B cell (primary cell): ENCODE measurements at regions not wholly inside any gene's neighbourhood (a gene's known extent, or its start where the extent isn't known, plus 50 kb on each side); places are given as distances from the start of the nearest gene placed in this dataset.
"Not testable (repeated sequence)": the region's sequence is repeated elsewhere in the genome, so short reads cannot be mapped to it uniquely, and the experiment has no call there.

Source experiments
- ATAC-seq: fragments of 200-7000 bp; cut with Tn5 transposase; one replicate; pipeline ENCODE4 v1.10.0; 2021; ENCODE audit warnings: low read depth, mild to moderate bottlenecking, moderate number of reproducible peaks, moderate library complexity
- CTCF ChIA-PET: fragments of 350-600 bp; sonication (Branson Sonifier 250); formaldehyde crosslinking; loops from one replicate; lab custom pipeline; 2021; ENCODE audit warnings: antibody characterized with exemption, inconsistent platforms; lab: Charles Lee
- POLR2A ChIA-PET: fragments of 350-600 bp; sonication (Branson Sonifier 250); formaldehyde crosslinking; loops from one replicate; lab custom pipeline; 2021; ENCODE audit warnings: antibody characterized with exemption; lab: Charles Lee
- DNase-seq: peaks from one replicate; pipeline ENCODE4 v3.0.0; 2013
- H2AFZ ChIP-seq: 2 replicates; pipeline ENCODE4 v1.6.1; 2012; ENCODE audit warnings: mild to moderate bottlenecking, low read depth, low read length; ENCODE audit not compliant: insufficient read depth, poor library complexity, severe bottlenecking
- H3K27ac ChIP-seq, 2 donors: 1 replicate in 1 of 2; 2 replicates in 1 of 2; pipeline ENCODE4 v1.5.1; 2012 to 2013; ENCODE audit warnings: low read length in 2 of 2, mild to moderate bottlenecking in 2 of 2, moderate library complexity in 1 of 2
- H3K27me3 ChIP-seq, 4 experiments: fragments of 200-600 bp in 1 of 4; sonication (generic) in 1 of 4; replicated peaks in 1 of 4; 1 replicate in 2 of 4; 2 replicates in 2 of 4; pipeline versions ENCODE4 v1.6.1 to v1.7.0; 2013 to 2016; ENCODE audit warnings: low read length in 3 of 4, mild to moderate bottlenecking in 2 of 4, mixed read lengths in 1 of 4, moderate library complexity in 1 of 4; ENCODE audit not compliant: insufficient read depth in 4 of 4, control insufficient read depth in 3 of 4; ENCODE audit errors: control extremely low read depth in 1 of 4
- H3K36me3 ChIP-seq, 2 experiments: replicated peaks in 1 of 2; 1 replicate in 1 of 2; 2 replicates in 1 of 2; pipeline versions ENCODE4 v1.6.1 to v1.7.1; 2013; ENCODE audit warnings: low read length in 1 of 2; ENCODE audit not compliant: insufficient read depth in 2 of 2, control insufficient read depth in 1 of 2; ENCODE audit errors: control extremely low read depth in 1 of 2, extremely low read depth in 1 of 2
- H3K4me1 ChIP-seq, 2 donors: fragments of 200-600 bp in 1 of 2; sonication (generic) in 1 of 2; 1 replicate in 1 of 2; 2 replicates in 1 of 2; pipeline versions ENCODE4 v1.5.1 to v1.6.1; 2013 to 2017; ENCODE audit warnings: low read length in 2 of 2; ENCODE audit not compliant: control insufficient read depth in 2 of 2, insufficient read depth in 2 of 2
- H3K4me2 ChIP-seq: replicated peaks from 2 replicates; pipeline ENCODE3; 2012; ENCODE audit warnings: mild to moderate bottlenecking, low read depth, low read length; ENCODE audit not compliant: poor library complexity, severe bottlenecking
- H3K4me3 ChIP-seq, 5 experiments: fragments of 200-600 bp in 1 of 5; sonication (generic) in 1 of 5; 1 replicate in 3 of 5; 2 replicates in 2 of 5; pipeline versions ENCODE4 v1.5.1 to v1.7.0; 2011 to 2016; ENCODE audit warnings: low read length in 4 of 5, mild to moderate bottlenecking in 4 of 5, low read depth in 2 of 5, control low read depth in 1 of 5, moderate library complexity in 1 of 5; ENCODE audit not compliant: insufficient read depth in 1 of 5; ENCODE audit errors: control extremely low read depth in 1 of 5, extremely low read depth in 1 of 5
- H3K79me2 ChIP-seq: fragments of 200-600 bp; sonication (generic); one replicate; pipeline ENCODE4 v1.6.0; 2016; ENCODE audit warnings: low read length; ENCODE audit not compliant: control insufficient read depth, insufficient read depth
- H3K9ac ChIP-seq: fragments of 200-600 bp; sonication (generic); 2 replicates; pipeline ENCODE4 v1.6.1; 2017; ENCODE audit warnings: mild to moderate bottlenecking, low read length, moderate library complexity
- H3K9me3 ChIP-seq, 3 donors: one replicate each; pipeline versions ENCODE4 v1.6.1 to v1.7.1; 2013; ENCODE audit warnings: low read length in 2 of 3; ENCODE audit not compliant: control insufficient read depth in 2 of 3, insufficient read depth in 1 of 3; ENCODE audit errors: control extremely low read depth in 1 of 3
- H4K20me1 ChIP-seq: 2 replicates; pipeline ENCODE4 v1.6.0; 2012; ENCODE audit warnings: mild to moderate bottlenecking, low read length; ENCODE audit not compliant: insufficient read depth, control insufficient read depth, poor library complexity, severe bottlenecking
- H3K27ac Mint-ChIP-seq: one replicate; pipeline ENCODE4 v1.8.0; 2021; ENCODE audit warnings: mixed read lengths
- H3K27me3 Mint-ChIP-seq: one replicate; pipeline ENCODE4 v1.8.0; 2021; ENCODE audit warnings: mixed read lengths
- H3K4me1 Mint-ChIP-seq: one replicate; pipeline ENCODE4 v1.8.0; 2021; ENCODE audit warnings: mixed read lengths
- H3K4me3 Mint-ChIP-seq: one replicate; pipeline ENCODE4 v1.8.0; 2021; ENCODE audit warnings: mixed read lengths
- H3K9me3 Mint-ChIP-seq: one replicate; pipeline ENCODE4 v1.8.0; 2022; ENCODE audit warnings: mixed read lengths; ENCODE audit not compliant: insufficient read depth
- CTCF ChIP-seq: fragments of 200-600 bp; IDR thresholded peaks from one replicate; pipeline ENCODE4 v1.8.0; 2022; ENCODE audit warnings: antibody characterized with exemption, mild to moderate bottlenecking
- WGBS: methylation state at CpG from one replicate; pipeline ENCODE4 v1.1.5; 2013; ENCODE audit warnings: missing lambda C conversion rate; ENCODE audit not compliant: insufficient coverage; 5-methylcytosine and 5-hydroxymethylcytosine counted together
- intact Hi-C: fragments of 100-400 bp; cut with micrococcal nuclease; formaldehyde crosslinking; loops from one replicate; pipeline ENCODE4 v1.10.0; 2022

- H3K36me3 ChIP-seq = no peaks in the 10 kb centered on the region
- 75% methylated on average over 1 of the region's 3 CpGs for WGBS
- no peaks in the 10 kb centered on the region for H3K4me1 Mint-ChIP-seq
- no peaks in the 10 kb centered on the region for H3K4me1 ChIP-seq
- TF ChIP-seq CTCF = no peak
- ATAC-seq (no peak), DNase-seq (no peak)
- H3K9me3 Mint-ChIP-seq = peaks cover 11% of the 10 kb centered on the region
- H3K79me2 ChIP-seq = no peaks in the 10 kb centered on the region
- H3K27ac ChIP-seq = no peak overlapping the region
- POLR2A ChIA-PET = no interaction called here
- no peak overlapping the region for H3K4me3 Mint-ChIP-seq
- H3K27me3 ChIP-seq = no peaks in the 10 kb centered on the region
- no peak overlapping the region for H3K27ac Mint-ChIP-seq
- no peaks in the 10 kb centered on the region for H4K20me1 ChIP-seq
- no peak overlapping the region for H3K4me2 ChIP-seq
- CTCF ChIA-PET = no interaction called here
- H2AFZ ChIP-seq = no peak overlapping the region
- no peak overlapping the region for H3K9ac ChIP-seq
- no peaks in the 10 kb centered on the region for H3K27me3 Mint-ChIP-seq
- intact Hi-C loops = no loop called here
- peaks cover 0 to 18% (median 2%) of the 10 kb centered on the region in 3 donors for H3K9me3 ChIP-seq
- no peak overlapping the region for H3K4me3 ChIP-seq
Observed at GRCh38 chr2:153589586-153589985, 111.0 kb upstream of the RPRM start.

- H3K4me1 Mint-ChIP-seq, H3K27me3 Mint-ChIP-seq, H2AFZ ChIP-seq, H3K27ac Mint-ChIP-seq, H3K9ac ChIP-seq, H3K4me3 Mint-ChIP-seq, intact Hi-C loops, H3K9me3 Mint-ChIP-seq, ATAC-seq, CTCF ChIA-PET, H3K4me3 ChIP-seq, H3K27ac ChIP-seq, POLR2A ChIA-PET, H3K79me2 ChIP-seq, H3K36me3 ChIP-seq, H3K4me2 ChIP-seq, H4K20me1 ChIP-seq, H3K4me1 ChIP-seq, DNase-seq, H3K27me3 ChIP-seq: not testable (repeated sequence)
- 93% methylated on average over 3 of the region's 6 CpGs for WGBS
- peaks cover 0 to 13% (median 2%) of the 10 kb centered on the region in 3 donors for H3K9me3 ChIP-seq
Observed at GRCh38 chr2:153593086-153593485, 114.5 kb upstream of the RPRM start.
